Common myeloid progenitor, CD34-positive (primary cell): ENCODE measurements at regions not wholly inside any gene's neighbourhood (a gene's known extent, or its start where the extent isn't known, plus 50 kb on each side); places are given as distances from the start of the nearest gene placed in this dataset.
"Not testable (repeated sequence)": the region's sequence is repeated elsewhere in the genome, so short reads cannot be mapped to it uniquely, and the experiment has no call there.

Experiments
- CTCF ChIA-PET: fragments of 350-600 bp; sonication (Branson Sonifier 250); formaldehyde crosslinking; loops from one replicate; lab custom pipeline; 2021; ENCODE audit warnings: antibody characterized with exemption; lab: Charles Lee
- POLR2A ChIA-PET: fragments of 350-600 bp; sonication (Branson Sonifier 250); formaldehyde crosslinking; loops from one replicate; lab custom pipeline; 2021; ENCODE audit warnings: antibody characterized with exemption; lab: Charles Lee
- DNase-seq, 3 donors: peaks; one replicate each; pipeline versions ENCODE4 v3.0.0 to v3.0.0-alpha.2; 2013
- H3K27ac ChIP-seq, 2 experiments: 1 replicate in 1 of 2; 2 replicates in 1 of 2; pipeline ENCODE4 v1.7.0; 2013; ENCODE audit warnings: inconsistent platforms in 2 of 2, low read length in 2 of 2, mild to moderate bottlenecking in 2 of 2, low read depth in 1 of 2, moderate library complexity in 1 of 2; ENCODE audit not compliant: severe bottlenecking in 2 of 2, insufficient read depth in 1 of 2, poor library complexity in 1 of 2
- H3K27me3 ChIP-seq, 5 experiments: replicated peaks in 2 of 5; 1 replicate in 3 of 5; 2 replicates in 2 of 5; pipeline versions ENCODE4 v1.6.1 to v1.7.0; 2013; ENCODE audit warnings: low read length in 4 of 5, mild to moderate bottlenecking in 2 of 5, moderate library complexity in 2 of 5, inconsistent platforms in 1 of 5; ENCODE audit not compliant: insufficient read depth in 5 of 5, control insufficient read depth in 4 of 5
- H3K36me3 ChIP-seq, 4 experiments: 1 replicate in 2 of 4; 2 replicates in 2 of 4; pipeline versions ENCODE4 v1.6.1 to v1.7.0; 2013; ENCODE audit warnings: low read length in 3 of 4, control low read depth in 1 of 4, mild to moderate bottlenecking in 1 of 4; ENCODE audit not compliant: control insufficient read depth in 4 of 4, insufficient read depth in 4 of 4
- H3K4me1 ChIP-seq, 4 experiments: 1 replicate in 3 of 4; 2 replicates in 1 of 4; pipeline versions ENCODE4 v1.6.1 to v1.7.1; 2013; ENCODE audit warnings: low read length in 3 of 4, mild to moderate bottlenecking in 3 of 4, control low read depth in 1 of 4, inconsistent platforms in 1 of 4, moderate library complexity in 1 of 4; ENCODE audit not compliant: control insufficient read depth in 4 of 4, insufficient read depth in 4 of 4; ENCODE audit errors: control extremely low read depth in 1 of 4
- H3K4me3 ChIP-seq, 7 experiments: 1 replicate in 4 of 7; 2 replicates in 3 of 7; pipeline versions ENCODE4 v1.5.1 to v1.7.0; 2013; ENCODE audit warnings: mild to moderate bottlenecking in 7 of 7, low read length in 6 of 7, moderate library complexity in 6 of 7, inconsistent platforms in 2 of 7, low read depth in 2 of 7, control low read depth in 1 of 7; ENCODE audit not compliant: insufficient read depth in 4 of 7, control insufficient read depth in 1 of 7; ENCODE audit errors: extremely low read depth in 1 of 7
- H3K9me3 ChIP-seq, 5 experiments: 1 replicate in 4 of 5; 2 replicates in 1 of 5; pipeline versions ENCODE4 v1.6.1 to v1.7.1; 2013; ENCODE audit warnings: low read length in 4 of 5, mild to moderate bottlenecking in 2 of 5, inconsistent platforms in 1 of 5, low read depth in 1 of 5, moderate library complexity in 1 of 5; ENCODE audit not compliant: control insufficient read depth in 4 of 5, insufficient read depth in 2 of 5; ENCODE audit errors: control extremely low read depth in 1 of 5
- WGBS: methylation state at CpG from one replicate; pipeline ENCODE4 v1.1.5; 2013; ENCODE audit not compliant: insufficient coverage; 5-methylcytosine and 5-hydroxymethylcytosine counted together

- Histone ChIP-seq H3K4me3 (no peak overlapping the region), H3K4me1 (no peaks in the 10 kb centered on the region), H3K27ac (no peak overlapping the region), H3K36me3 (no peaks in the 10 kb centered on the region), H3K9me3 (no peaks in the 10 kb centered on the region), H3K27me3 (no peaks in the 10 kb centered on the region)
- DNase-seq, result peak in 2 of 3 donors; percentile 6 to 10
- ChIA-PET CTCF (no interaction called here), POLR2A (no interaction called here)
- 53% methylated on average over 5 of the region's 6 CpGs for WGBS
These were observed 1719.2 kb upstream of the LRRTM1 start for GRCh38 chr2:82023710-82024109.

DNA sequence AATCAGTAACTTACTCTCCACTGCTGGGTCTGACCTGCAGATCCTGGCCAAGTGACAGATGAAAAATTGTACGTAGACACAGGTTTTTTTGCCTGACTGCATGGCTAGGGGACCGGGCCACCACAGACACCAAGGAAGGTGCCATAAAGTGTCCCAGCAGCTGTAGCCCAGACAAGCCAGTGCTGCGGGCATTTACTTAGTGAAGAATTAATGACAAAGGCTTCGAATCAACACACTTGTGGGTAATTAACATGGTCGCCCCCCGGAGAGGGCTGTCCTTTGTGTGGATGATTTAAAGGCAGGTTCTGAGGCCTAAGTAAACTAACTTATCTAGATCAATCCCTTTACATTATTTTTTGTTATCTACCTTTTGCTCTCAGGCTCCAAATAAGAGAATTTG is 1709.1 kb upstream of the LRRTM1 start:
- CTCF ChIA-PET, result no interaction called here
- Histone ChIP-seq H3K4me1 (no peaks in the 10 kb centered on the region), H3K9me3 (no peaks in the 10 kb centered on the region), H3K36me3 (no peaks in the 10 kb centered on the region), H3K27me3 (no peaks in the 10 kb centered on the region), H3K4me3 (no peak overlapping the region), H3K27ac (no peak overlapping the region)
- POLR2A ChIA-PET, result no interaction called here
- 86% methylated on average over 4 of the region's 6 CpGs for WGBS
- DNase-seq, result no peak

DNA sequence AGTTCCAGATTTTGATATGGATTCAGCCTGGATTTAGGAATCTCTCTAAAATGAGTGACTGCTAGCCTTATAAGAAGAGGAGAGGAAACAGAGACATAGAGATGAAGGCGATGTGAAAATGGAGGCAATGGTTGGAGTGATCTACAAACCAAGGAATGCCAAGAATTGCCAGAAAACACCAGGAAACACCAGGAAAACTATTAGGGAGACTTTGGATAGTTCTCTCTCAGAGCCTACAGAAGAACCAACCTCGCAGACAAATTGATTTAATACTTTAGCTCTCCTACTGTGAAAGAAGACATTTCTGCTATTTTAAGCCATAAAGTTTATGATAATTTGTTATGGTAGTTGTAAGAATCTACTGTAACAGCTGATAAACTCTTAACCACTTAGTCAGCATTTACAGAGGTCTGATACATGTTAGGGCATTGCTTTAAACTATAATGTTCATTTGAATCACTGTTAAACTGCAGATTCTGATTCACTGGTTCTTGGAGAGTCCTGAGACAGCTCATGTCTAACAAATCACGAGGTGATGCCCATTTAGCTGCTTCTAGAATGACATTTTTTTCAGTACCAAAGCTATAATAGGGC is 1702.6 kb upstream of the LRRTM1 start:
- Histone ChIP-seq H3K9me3 (no peaks in the 10 kb centered on the region), H3K27me3 (no peaks in the 10 kb centered on the region), H3K4me3 (no peak overlapping the region), H3K27ac (no peak overlapping the region), H3K4me1 (no peaks in the 10 kb centered on the region), H3K36me3 (no peaks in the 10 kb centered on the region)
- ChIA-PET POLR2A (no interaction called here), CTCF (no interaction called here)
- no peak for DNase-seq
- WGBS, result 100% methylated on average over 1 of the region's 3 CpGs

DNA sequence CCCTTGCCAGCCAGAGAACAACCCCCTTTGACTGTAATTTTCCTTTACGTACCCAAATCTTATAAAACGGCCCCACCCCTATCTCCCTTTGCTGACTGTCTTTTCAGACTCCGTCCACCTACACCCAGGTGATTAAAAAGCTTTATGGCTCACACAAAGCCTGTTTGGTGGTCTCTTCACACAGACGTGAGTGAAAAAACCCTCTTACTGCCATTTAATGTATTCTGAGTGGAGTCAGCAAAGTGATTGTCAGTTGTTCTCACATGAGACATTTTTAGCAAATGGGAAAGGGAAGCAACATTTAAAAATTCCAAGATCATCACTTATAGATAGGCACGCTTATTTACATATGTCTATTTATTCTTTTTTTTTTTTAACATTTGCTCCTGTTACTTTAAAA is 1701.3 kb upstream of the LRRTM1 start:
- CTCF ChIA-PET, DNase-seq, H3K4me3 ChIP-seq, H3K9me3 ChIP-seq, H3K27ac ChIP-seq, H3K36me3 ChIP-seq, H3K27me3 ChIP-seq, H3K4me1 ChIP-seq, POLR2A ChIA-PET: not testable (repeated sequence)
- 88% methylated on average over 3 of the region's 5 CpGs for WGBS

DNA sequence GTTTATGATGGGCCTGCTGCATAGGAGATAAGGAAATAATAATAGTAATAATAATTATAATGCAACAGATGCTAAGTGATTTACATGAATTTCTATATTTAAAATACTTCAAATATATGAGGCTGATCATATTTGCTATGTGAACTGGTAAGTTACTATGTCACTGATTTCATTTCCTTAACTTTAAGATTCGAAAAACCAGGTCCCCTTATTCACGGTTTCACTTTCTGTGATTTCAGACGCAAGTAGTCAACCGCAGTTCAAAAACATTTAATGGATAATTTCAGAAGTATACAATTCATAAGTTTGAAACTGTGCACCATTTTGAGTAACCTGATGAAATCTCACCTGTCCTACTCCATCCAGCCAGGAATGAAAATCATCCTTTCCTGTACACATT is 1697.1 kb upstream of the LRRTM1 start:
- no peak for DNase-seq
- Histone ChIP-seq H3K4me1 (no peaks in the 10 kb centered on the region), H3K9me3 (no peaks in the 10 kb centered on the region), H3K36me3 (no peaks in the 10 kb centered on the region), H3K27ac (no peak overlapping the region), H3K4me3 (no peak overlapping the region), H3K27me3 (no peaks in the 10 kb centered on the region)
- 80% methylated on average over 3 of the region's 4 CpGs for WGBS
- POLR2A ChIA-PET, result no interaction called here
- CTCF ChIA-PET, result no interaction called here

- Histone ChIP-seq H3K36me3 (no peaks in the 10 kb centered on the region), H3K4me1 (no peaks in the 10 kb centered on the region), H3K27me3 (no peaks in the 10 kb centered on the region), H3K9me3 (no peaks in the 10 kb centered on the region), H3K4me3 (no peak overlapping the region), H3K27ac (no peak overlapping the region)
- WGBS, result 100% methylated on average over 1 of the region's 2 CpGs
- no peak for DNase-seq
- CTCF ChIA-PET, result no interaction called here
- POLR2A ChIA-PET, result no interaction called here
These were observed 1696.1 kb upstream of the LRRTM1 start for GRCh38 chr2:82000606-82001005.

DNA sequence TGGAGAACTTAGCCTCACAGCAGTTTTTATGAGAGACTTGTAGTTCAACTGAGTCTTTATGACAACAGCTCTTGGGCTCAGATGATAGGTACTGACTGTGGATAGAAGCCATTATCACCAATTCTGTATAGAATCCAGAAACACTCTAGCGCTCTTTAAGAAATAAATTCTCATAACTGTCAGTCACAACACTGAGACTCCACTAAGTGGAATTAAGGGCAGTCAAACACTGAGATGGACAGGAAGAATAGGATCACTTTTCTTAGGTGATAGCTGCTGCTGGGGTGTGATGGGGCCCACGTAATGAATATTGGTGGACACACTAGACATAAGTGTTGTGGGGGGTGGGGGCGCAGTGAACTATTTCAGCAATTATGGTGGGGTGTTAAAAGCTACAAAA is 1691.8 kb upstream of the LRRTM1 start:
- DNase-seq, result no peak
- peaks cover 0 to 1% (median 0%) of the 10 kb centered on the region in 5 experiments for H3K9me3 ChIP-seq
- no peak overlapping the region for H3K27ac ChIP-seq
- no peak overlapping the region for H3K4me3 ChIP-seq
- no CpG with 5 or more reads among the region's 3 CpGs for WGBS
- H3K36me3 ChIP-seq, result no peaks in the 10 kb centered on the region
- ChIA-PET POLR2A (no interaction called here), CTCF (no interaction called here)
- H3K27me3 ChIP-seq, result no peaks in the 10 kb centered on the region
- H3K4me1 ChIP-seq, result no peaks in the 10 kb centered on the region
